HG03108 (cell line): ENCODE measurements at regions not wholly inside any gene's neighbourhood (a gene's known extent, or its start where the extent isn't known, plus 50 kb on each side); places are given as distances from the start of the nearest gene placed in this dataset.
"Not testable (repeated sequence)": the region's sequence is repeated elsewhere in the genome, so short reads cannot be mapped to it uniquely, and the experiment has no call there.

Source experiments
- ATAC-seq: cut with Tn5 transposase; IDR thresholded peaks from one replicate; pipeline ENCODE4 v1.9.1; 2021; ENCODE audit warnings: moderate library complexity; ENCODE audit not compliant: unreplicated experiment

- ATAC-seq: no peak
These were observed 214.8 kb downstream of the DHX15 start for GRCh38 chr4:24369507-24370029.

- no peak for ATAC-seq
These were observed 215.6 kb downstream of the DHX15 start for GRCh38 chr4:24368801-24369200.

DNA sequence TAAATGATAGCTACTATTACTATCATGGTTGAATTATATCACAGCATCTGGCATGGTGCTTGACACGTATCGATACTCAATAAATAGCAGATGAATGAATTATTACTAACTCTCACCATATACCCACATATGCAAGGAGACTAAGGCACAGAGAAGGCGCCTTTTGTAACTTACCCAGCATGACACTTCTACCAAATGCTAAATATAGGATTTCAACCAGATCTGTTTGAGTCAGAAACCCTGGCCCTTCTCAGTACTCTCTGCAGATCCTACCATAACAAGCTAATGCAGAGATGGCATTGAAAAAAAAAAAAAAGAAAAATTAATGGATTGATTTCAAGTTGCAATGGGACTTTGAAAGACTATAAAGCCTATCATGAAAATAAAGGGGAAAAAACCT is 219.5 kb downstream of the DHX15 start:
- ATAC-seq: no peak

GRCh38 chr4:24364249-24364648 is 220.1 kb downstream of the DHX15 start:
- no peak for ATAC-seq

DNA sequence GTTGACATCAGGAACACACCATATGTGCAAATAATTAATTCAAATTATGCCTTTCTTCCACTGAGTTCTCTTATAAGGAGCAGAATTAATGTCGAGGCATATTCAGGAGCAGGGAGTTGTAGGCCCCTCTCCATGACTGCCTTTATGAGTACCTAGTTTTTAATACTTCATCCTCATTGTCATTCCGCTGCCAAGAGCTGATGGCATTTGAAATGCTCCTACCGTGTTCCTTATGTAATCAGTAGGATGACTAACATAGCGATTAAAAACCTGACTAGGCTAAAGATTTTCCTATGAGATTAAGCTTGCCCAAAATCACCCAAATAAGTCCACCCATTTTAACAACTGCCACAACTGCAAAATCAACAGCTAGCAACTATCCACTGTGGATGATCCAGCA is 220.6 kb downstream of the DHX15 start:
- ATAC-seq: no peak

DNA sequence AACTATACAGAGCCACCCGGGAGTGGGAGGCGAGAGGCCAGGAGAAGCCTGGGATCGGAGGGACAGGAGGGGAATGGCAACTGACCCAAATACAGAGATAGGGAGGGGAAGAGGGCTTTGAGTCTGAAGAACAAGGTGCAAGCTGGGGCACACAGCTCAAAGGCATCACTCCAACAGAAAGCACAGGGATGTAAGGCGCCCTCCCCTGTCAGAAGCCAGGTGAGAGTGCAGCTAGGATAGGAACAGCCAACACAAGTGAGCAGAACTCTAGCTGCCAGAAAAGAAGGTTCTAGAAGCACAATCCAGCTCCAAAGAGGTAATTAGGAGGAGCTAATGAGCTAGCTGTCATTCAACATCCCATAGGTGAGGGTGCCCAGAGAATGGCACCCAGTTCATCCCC is 232.2 kb downstream of the DHX15 start:
- ATAC-seq: no peak

- ATAC-seq: not testable (repeated sequence)
These were observed 235.0 kb downstream of the DHX15 start for GRCh38 chr4:24349168-24349996.

- ATAC-seq: no peak
These were observed 245.1 kb downstream of the DHX15 start for GRCh38 chr4:24339260-24339659.

DNA sequence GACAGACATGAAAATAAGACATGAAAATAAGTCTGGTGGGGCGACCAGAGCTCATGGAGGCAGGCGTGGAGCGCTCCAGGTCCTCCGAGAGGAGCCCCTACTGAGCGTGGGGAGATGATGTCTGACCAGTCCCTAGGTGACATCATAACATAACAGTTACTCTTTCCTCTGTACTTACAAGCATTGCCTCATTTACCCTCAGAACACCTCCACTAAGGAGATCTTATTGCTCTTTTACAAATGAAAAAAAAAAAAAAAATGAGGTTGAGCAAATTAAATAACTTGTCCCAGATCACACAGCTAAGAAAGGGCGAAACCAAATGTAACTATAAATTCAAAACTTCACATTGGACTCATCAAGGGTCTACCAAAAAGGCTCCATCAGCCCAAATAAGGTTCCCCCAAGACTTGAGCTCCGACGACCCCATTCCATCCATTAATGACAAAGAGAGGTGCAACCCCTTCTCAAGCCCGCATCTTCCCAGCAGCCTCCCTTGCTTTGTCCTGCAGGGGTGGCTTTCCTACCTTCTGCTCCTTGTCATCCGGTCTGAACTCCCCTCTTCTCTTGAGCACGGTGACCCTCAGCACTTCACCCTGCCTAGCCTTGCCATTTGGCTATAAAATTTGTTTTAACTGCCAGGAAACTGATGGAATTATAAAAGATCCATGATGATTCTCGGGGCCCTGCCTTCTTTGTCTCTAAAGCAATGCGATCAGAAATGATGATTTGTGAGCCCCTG is 246.7 kb downstream of the DHX15 start:
- no peak for ATAC-seq

- ATAC-seq: no peak
These were observed 248.7 kb downstream of the DHX15 start for GRCh38 chr4:24335616-24336015.

GRCh38 chr4:24334906-24335305 is 249.4 kb downstream of the DHX15 start:
- no peak for ATAC-seq

- no peak for ATAC-seq
These were observed 253.8 kb downstream of the DHX15 start for GRCh38 chr4:24330573-24330972.

DNA sequence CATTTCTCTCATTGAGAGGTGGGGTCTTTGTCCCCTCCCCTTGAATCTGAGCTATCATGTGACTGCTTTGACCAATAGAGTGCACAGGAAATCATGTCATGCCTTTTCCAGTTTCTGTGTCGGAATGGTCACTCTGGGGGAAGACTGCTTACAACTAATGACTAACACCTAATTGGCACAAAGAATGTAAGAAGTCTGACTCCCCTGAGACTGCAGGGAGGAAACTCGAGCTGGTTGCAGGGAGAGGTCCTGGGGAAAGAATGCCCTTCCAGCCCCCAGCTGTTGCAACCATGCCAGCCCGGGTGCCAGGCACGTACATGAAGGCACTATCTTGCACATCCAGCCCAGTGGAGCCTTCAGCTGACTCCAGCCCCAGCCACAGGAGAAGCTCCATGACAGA is 254.2 kb downstream of the DHX15 start:
- no peak for ATAC-seq

DNA sequence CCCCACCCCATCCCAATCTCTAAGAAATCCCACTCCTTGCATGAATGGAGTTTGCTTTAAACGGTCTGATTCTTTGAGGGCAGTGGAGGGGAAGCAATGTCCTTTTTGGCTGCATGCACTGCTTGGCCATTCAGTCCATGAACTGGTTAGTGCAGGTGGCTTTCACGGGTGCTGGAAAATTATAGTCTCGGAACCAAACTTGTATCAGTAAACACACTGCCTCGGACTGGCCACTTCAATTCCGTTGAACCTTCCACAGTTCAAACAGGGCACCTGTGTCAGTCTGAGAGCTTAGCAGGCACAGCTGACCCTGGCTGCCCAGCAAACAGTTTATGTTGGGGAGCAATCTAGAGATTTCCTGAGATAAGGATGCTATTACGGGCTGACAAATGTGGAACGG is 255.6 kb downstream of the DHX15 start:
- ATAC-seq: no peak

GRCh38 chr4:24328310-24328709 is 256.0 kb downstream of the DHX15 start:
- no peak for ATAC-seq

GRCh38 chr4:24322995-24323394 is 261.4 kb downstream of the DHX15 start:
- no peak for ATAC-seq

DNA sequence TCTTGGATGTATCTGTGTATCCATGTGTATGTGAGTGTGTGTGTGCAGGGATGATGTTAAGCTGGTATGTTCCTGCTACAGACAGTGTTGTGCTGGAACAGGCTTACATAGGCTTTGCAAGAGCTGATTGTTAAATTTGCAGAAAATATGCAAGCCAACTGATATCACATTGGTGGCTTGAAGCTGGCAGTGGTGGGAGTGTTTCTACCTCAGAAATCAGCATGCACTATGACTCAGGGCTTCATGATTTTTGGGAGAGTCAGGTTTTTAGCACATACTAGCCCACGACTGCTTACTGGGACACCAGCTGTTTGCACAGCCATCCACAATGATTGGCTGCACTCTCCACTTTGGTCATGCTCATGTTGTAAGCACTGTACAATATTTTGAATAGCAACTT is 261.8 kb downstream of the DHX15 start:
- no peak for ATAC-seq

GRCh38 chr4:24321616-24322015 is 262.7 kb downstream of the DHX15 start:
- ATAC-seq: no peak

DNA sequence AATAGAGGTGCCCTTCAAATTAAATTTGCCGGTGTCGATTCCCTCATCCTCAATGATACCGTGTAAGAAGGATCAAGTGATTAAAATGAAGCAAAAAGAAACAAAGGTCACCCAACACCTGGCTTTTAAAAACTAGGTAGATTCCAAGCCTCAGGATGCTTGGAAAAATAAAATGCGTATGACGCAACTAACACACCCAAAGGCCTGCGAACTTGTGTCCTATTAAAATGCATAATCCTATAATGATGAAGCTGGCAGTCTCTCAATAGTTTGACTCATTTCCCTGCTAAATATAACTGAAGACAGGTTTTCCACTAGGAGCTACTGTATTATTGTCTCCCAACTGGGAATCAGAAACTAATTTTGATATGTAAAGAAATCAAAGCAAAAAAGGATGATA is 263.2 kb downstream of the DHX15 start:
- no peak for ATAC-seq

DNA sequence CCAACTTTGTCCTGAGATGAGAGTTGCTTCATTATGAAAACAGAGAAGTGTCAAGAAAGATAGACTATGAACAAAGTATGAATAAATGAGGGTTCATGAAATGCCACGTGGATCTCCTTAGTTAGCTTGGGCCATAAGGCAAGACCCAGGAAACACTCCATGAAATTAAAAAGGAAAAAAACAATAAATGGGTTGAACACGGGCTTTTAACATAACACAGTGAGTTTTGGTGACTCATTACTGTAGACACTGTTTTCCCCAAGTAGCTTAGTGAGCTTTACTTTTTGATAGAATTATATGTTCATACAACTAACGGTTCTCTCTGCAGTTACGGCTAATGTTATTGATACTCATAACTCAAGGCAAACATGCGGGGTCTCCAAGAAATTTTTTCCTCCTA is 265.0 kb downstream of the DHX15 start:
- ATAC-seq: no peak

GRCh38 chr4:24315056-24315455 is 269.3 kb downstream of the DHX15 start:
- no peak for ATAC-seq

- ATAC-seq: no peak
These were observed 272.0 kb downstream of the DHX15 start for GRCh38 chr4:24312261-24312913.
